ENCODE measurements at regions not wholly inside any gene's neighbourhood (a gene's known extent, or its start where the extent isn't known, plus 50 kb on each side); places are given as distances from the start of the nearest gene placed in this dataset.

DNA sequence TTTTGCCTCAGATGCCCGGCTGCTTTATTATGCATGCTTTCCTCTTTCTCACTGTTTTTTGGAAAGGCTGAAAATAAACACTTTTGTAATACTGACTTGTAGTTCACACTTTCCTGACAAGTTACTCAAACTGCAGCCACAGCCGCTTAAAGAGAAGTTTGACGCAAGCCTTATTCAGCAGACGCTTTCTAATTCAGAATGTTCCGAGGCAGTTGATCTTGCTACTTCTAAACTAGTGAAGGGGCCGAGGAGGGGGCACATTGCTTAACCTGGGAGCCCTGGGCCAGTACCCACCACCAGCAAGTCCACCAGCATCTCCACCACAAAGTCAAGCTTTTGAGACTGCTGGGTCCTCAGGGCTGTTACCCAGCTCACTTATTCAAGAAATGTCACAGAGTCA is 71.8 kb upstream of the SPRED2 start:
- Mint-ChIP-seq H3K36me3 (ENCODE audit: low read depth) (no peaks in the 10 kb centered on the region), H3K4me3 (no peak overlapping the region), H3K27ac (no peak overlapping the region), H3K4me1 (peaks cover 16% of the 10 kb centered on the region), H3K27me3 (ENCODE audit: low read depth) (peaks cover 7% of the 10 kb centered on the region), H3K9me3 (peaks cover 2% of the 10 kb centered on the region)
- TF ChIP-seq, protein P1, sequence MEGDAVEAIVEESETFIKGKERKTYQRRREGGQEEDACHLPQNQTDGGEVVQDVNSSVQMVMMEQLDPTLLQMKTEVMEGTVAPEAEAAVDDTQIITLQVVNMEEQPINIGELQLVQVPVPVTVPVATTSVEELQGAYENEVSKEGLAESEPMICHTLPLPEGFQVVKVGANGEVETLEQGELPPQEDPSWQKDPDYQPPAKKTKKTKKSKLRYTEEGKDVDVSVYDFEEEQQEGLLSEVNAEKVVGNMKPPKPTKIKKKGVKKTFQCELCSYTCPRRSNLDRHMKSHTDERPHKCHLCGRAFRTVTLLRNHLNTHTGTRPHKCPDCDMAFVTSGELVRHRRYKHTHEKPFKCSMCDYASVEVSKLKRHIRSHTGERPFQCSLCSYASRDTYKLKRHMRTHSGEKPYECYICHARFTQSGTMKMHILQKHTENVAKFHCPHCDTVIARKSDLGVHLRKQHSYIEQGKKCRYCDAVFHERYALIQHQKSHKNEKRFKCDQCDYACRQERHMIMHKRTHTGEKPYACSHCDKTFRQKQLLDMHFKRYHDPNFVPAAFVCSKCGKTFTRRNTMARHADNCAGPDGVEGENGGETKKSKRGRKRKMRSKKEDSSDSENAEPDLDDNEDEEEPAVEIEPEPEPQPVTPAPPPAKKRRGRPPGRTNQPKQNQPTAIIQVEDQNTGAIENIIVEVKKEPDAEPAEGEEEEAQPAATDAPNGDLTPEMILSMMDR (IDR thresholded peaks at IDR 0.05; ENCODE audit: unreplicated experiment in 3 of 3): no peak

DNA sequence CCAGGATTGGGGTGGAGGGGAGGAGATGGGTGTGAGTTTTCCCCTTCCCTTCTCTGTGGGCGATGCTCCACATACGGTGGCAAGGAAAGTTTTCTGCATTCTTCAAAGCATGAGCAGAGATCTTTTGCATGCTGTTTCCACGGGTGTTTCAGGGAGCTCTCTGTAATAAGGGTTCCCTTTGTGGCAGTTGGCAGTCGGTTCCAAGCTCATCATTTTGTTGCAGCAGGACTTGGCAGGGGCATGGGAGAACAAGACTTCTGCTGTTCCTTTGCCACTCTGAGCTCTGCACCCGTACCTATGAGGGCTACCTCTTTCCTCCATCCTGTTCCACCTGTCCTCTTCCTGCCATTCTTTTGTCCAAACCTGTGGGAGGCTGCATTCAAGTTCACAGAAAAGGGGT is 71.3 kb upstream of the SPRED2 start:
- no peaks in the 10 kb centered on the region for H3K36me3 Mint-ChIP-seq (ENCODE audit: low read depth)
- H3K27ac Mint-ChIP-seq: no peak overlapping the region
- no peak overlapping the region for H3K4me3 Mint-ChIP-seq
- peaks cover 7% of the 10 kb centered on the region for H3K27me3 Mint-ChIP-seq (ENCODE audit: low read depth)
- TF ChIP-seq, protein P1 (IDR thresholded peaks at IDR 0.05; ENCODE audit: unreplicated experiment in 3 of 3): no peak
- no peaks in the 10 kb centered on the region for H3K9me3 Mint-ChIP-seq
- H3K4me1 Mint-ChIP-seq: peaks cover 16% of the 10 kb centered on the region

DNA sequence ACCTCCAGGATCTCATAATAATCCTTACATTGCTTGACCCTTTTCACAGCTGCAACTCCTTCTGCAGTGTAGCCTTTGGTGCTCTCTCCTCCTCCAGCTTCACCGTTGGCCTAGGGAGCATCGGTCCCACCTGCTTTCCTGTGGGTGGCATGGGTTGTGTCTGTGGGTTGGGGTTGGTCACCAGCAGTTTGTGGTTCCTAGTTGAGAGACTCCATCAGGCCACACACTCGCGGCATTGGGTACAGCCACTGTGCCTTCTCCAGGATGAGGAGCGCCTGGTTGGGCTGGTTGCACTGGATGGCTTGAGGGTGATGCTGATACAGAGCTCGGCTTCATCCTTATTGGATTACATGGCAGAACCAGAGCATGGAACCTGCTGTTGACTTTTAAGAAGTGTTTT is 69.4 kb upstream of the SPRED2 start:
- H3K9me3 Mint-ChIP-seq: no peaks in the 10 kb centered on the region
- TF ChIP-seq, protein P1 (IDR thresholded peaks at IDR 0.05; ENCODE audit: unreplicated experiment in 3 of 3): no peak
- H3K4me1 Mint-ChIP-seq: peaks cover 16% of the 10 kb centered on the region
- no peaks in the 10 kb centered on the region for H3K36me3 Mint-ChIP-seq (ENCODE audit: low read depth)
- peaks cover 7% of the 10 kb centered on the region for H3K27me3 Mint-ChIP-seq (ENCODE audit: low read depth)
- H3K4me3 Mint-ChIP-seq: no peak overlapping the region
- H3K27ac Mint-ChIP-seq: no peak overlapping the region

DNA sequence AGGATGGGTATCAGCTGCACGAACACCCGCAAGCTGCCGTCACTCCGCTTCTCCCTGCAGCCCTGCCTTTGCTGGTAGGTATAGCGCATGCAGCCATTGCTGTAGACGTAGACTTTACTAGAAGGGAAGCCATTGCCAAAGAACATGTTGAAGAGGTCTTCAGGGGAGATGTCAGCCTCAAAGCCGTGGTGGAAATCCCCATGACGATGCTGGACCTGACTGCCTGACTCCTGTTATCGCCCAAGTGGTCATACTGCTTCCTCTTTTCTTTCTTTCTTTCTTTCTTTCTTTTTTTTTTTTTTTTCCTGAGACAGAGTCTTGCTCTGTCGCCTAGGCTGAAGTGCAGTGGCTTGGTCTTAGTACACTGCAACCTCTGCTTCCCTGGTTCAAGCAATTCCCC is 68.7 kb upstream of the SPRED2 start:
- Mint-ChIP-seq H3K27ac (no peak overlapping the region), H3K27me3 (ENCODE audit: low read depth) (peaks cover 7% of the 10 kb centered on the region), H3K36me3 (ENCODE audit: low read depth) (no peaks in the 10 kb centered on the region), H3K4me1 (peaks cover 12% of the 10 kb centered on the region), H3K9me3 (no peaks in the 10 kb centered on the region), H3K4me3 (no peak overlapping the region)
- TF ChIP-seq, protein P1 (IDR thresholded peaks at IDR 0.05; ENCODE audit: unreplicated experiment in 3 of 3): no peak

DNA sequence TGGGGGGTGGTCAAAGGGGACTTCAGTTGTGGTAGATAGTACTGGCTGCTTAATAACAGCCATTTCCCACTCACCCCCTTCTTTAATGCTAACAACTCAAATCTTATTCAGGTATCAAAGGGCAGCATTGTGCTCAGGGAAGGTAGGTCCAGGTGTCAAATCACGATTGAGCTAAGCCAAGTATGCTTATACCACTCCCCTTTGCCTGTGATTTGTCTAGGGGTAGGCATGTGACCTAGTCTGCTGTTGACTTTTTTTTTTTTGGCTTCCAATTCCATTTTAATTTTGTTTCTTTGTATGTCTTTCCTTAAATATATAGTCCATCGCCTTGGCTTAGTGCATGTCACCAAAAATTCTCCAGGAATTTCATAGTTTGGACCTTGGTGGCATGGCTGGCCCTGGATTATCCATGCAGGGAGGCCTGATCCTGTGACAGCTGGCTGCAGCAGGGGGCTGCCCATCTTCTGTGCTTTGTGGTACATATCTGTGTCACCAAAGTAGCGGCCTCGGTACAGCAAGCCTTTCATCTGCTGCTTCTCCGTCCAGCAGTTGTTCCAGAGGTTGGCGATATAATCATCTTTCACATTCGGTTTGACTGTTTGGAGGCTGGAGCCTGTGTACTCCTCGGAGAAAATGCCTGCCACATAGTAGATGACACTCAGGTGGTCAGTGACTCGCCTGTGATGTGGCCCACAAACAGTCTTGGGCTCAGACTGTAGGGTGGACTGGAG is 68.1 kb upstream of the SPRED2 start:
- peaks cover 7% of the 10 kb centered on the region for H3K27me3 Mint-ChIP-seq (ENCODE audit: low read depth)
- no peaks in the 10 kb centered on the region for H3K36me3 Mint-ChIP-seq (ENCODE audit: low read depth)
- no peak overlapping the region for H3K4me3 Mint-ChIP-seq
- no peak overlapping the region for H3K27ac Mint-ChIP-seq
- TF ChIP-seq, protein P1 (IDR thresholded peaks at IDR 0.05; ENCODE audit: unreplicated experiment in 3 of 3): no peak
- H3K9me3 Mint-ChIP-seq: no peaks in the 10 kb centered on the region
- H3K4me1 Mint-ChIP-seq: peaks cover 18% of the 10 kb centered on the region

DNA sequence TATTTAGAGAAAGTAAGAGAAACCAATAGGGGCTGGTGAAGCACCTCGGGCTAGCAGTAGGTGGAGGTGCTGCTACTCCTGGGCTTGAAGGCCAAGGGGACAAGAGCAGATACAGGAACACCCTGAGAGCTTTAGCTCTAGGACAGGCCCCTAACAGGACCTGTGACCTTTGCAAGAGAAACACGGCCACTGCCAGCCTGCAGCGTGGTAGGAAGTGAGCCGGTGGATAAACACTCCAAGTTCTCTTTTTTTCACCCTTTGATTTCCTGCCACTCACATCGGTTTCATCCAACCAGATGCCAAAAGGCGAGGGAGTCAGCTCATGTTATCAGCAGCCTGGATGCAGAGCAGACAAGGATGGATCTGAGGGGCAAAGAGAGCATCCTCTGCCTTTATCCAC is 66.8 kb upstream of the SPRED2 start:
- TF ChIP-seq, protein P1 (IDR thresholded peaks at IDR 0.05; ENCODE audit: unreplicated experiment in 3 of 3): no peak
- Mint-ChIP-seq H3K27me3 (ENCODE audit: low read depth) (peaks cover 2% of the 10 kb centered on the region), H3K36me3 (ENCODE audit: low read depth) (no peaks in the 10 kb centered on the region), H3K4me3 (no peak overlapping the region), H3K4me1 (peaks cover 20% of the 10 kb centered on the region), H3K27ac (no peak overlapping the region), H3K9me3 (no peaks in the 10 kb centered on the region)

Measured in nephron (organoid).